Mesenchymal stem cell (in vitro differentiated cells and primary cell): ENCODE measurements at regions not wholly inside any gene's neighbourhood (a gene's known extent, or its start where the extent isn't known, plus 50 kb on each side); places are given as distances from the start of the nearest gene placed in this dataset.

ENCODE experiments used
- DNase-seq: peaks from one replicate; pipeline ENCODE4 v3.0.0-alpha.2; 2013
- H2AFZ ChIP-seq: one replicate; pipeline ENCODE4 v1.6.1; 2013; ENCODE audit warnings: low read depth, mild to moderate bottlenecking, control low read depth, inconsistent platforms, low read length, moderate library complexity
- H2AK5ac ChIP-seq: 2 replicates; pipeline ENCODE4 v1.6.1; 2013; ENCODE audit warnings: low read length, moderate library complexity, mild to moderate bottlenecking, inconsistent platforms; ENCODE audit not compliant: severe bottlenecking
- H2BK120ac ChIP-seq: one replicate; pipeline ENCODE4 v1.6.1; 2013; ENCODE audit warnings: low read depth, mild to moderate bottlenecking, inconsistent platforms, low read length, moderate library complexity
- H2BK12ac ChIP-seq, 2 experiments: one replicate each; pipeline ENCODE4 v1.6.1; 2013; ENCODE audit warnings: inconsistent platforms in 2 of 2, low read length in 2 of 2, mild to moderate bottlenecking in 2 of 2, moderate library complexity in 2 of 2, control low read depth in 1 of 2
- H2BK15ac ChIP-seq: one replicate; pipeline ENCODE4 v1.6.1; 2013; ENCODE audit warnings: mild to moderate bottlenecking, low read depth, inconsistent platforms; ENCODE audit not compliant: poor library complexity, severe bottlenecking
- H2BK5ac ChIP-seq: 2 replicates; pipeline ENCODE4 v1.6.1; 2013; ENCODE audit warnings: low read depth, mild to moderate bottlenecking, low read length, control low read depth, inconsistent platforms; ENCODE audit not compliant: poor library complexity, severe bottlenecking
- H3K14ac ChIP-seq, 2 experiments: one replicate each; pipeline ENCODE4 v1.6.1; 2013; ENCODE audit warnings: inconsistent platforms in 2 of 2, low read length in 2 of 2, control low read depth in 1 of 2, mild to moderate bottlenecking in 1 of 2, moderate library complexity in 1 of 2
- H3K18ac ChIP-seq, 2 experiments: one replicate each; pipeline ENCODE4 v1.6.1; 2013; ENCODE audit warnings: inconsistent platforms in 2 of 2, low read length in 2 of 2, control low read depth in 1 of 2, low read depth in 1 of 2, mild to moderate bottlenecking in 1 of 2
- H3K23ac ChIP-seq, 2 experiments: one replicate each; pipeline ENCODE4 v1.6.1; 2013; ENCODE audit warnings: inconsistent platforms in 2 of 2, low read length in 2 of 2, mild to moderate bottlenecking in 2 of 2, moderate library complexity in 2 of 2, control low read depth in 1 of 2
- H3K27ac ChIP-seq: 2 replicates; pipeline ENCODE4 v1.5.1; 2013; ENCODE audit warnings: mild to moderate bottlenecking, moderate library complexity, low read length, control low read depth, inconsistent platforms; ENCODE audit not compliant: poor library complexity, severe bottlenecking
- H3K27me3 ChIP-seq, 2 experiments: 2 replicates each; pipeline versions ENCODE4 v1.6.1 to v1.7.0; 2013; ENCODE audit warnings: low read length in 2 of 2, mild to moderate bottlenecking in 2 of 2, moderate library complexity in 2 of 2, control low read depth in 1 of 2, inconsistent platforms in 1 of 2; ENCODE audit not compliant: control insufficient read depth in 1 of 2, insufficient read depth in 1 of 2
- H3K36me3 ChIP-seq, 2 experiments: 2 replicates each; pipeline versions ENCODE4 v1.6.1 to v1.7.0; 2013; ENCODE audit warnings: low read length in 2 of 2, control low read depth in 1 of 2, inconsistent platforms in 1 of 2, low read depth in 1 of 2, mild to moderate bottlenecking in 1 of 2; ENCODE audit not compliant: insufficient read depth in 2 of 2, control insufficient read depth in 1 of 2
- H3K4ac ChIP-seq, 2 experiments: one replicate each; pipeline ENCODE4 v1.6.1; 2013; ENCODE audit warnings: inconsistent platforms in 2 of 2, low read length in 2 of 2, mild to moderate bottlenecking in 2 of 2, moderate library complexity in 2 of 2, control low read depth in 1 of 2, low read depth in 1 of 2
- H3K4me1 ChIP-seq: 2 replicates; pipeline ENCODE4 v1.6.1; 2013; ENCODE audit warnings: low read depth, low read length, control low read depth; ENCODE audit not compliant: control insufficient read depth, insufficient read depth
- H3K4me2 ChIP-seq: 2 replicates; pipeline ENCODE4 v1.6.1; 2013; ENCODE audit warnings: low read length, mild to moderate bottlenecking, inconsistent platforms; ENCODE audit not compliant: poor library complexity, severe bottlenecking
- H3K4me3 ChIP-seq, 2 experiments: 2 replicates each; pipeline versions ENCODE4 v1.5.1 to v1.7.0; 2013; ENCODE audit warnings: low read length in 2 of 2, mild to moderate bottlenecking in 2 of 2, control low read depth in 1 of 2, low read depth in 1 of 2; ENCODE audit not compliant: insufficient read depth in 1 of 2
- H3K79me1 ChIP-seq: replicated peaks from 2 replicates; pipeline ENCODE4 v1.6.1; 2013; ENCODE audit warnings: mild to moderate bottlenecking, control low read depth, low read length, inconsistent platforms; ENCODE audit not compliant: poor library complexity, severe bottlenecking
- H3K9ac ChIP-seq: 2 replicates; pipeline ENCODE4 v1.7.0; 2013; ENCODE audit warnings: mild to moderate bottlenecking, low read length, moderate library complexity
- H3K9me3 ChIP-seq: 2 replicates; pipeline ENCODE4 v1.7.0; 2013; ENCODE audit warnings: mild to moderate bottlenecking, low read length; ENCODE audit not compliant: control insufficient read depth
- H4K8ac ChIP-seq: one replicate; pipeline ENCODE4 v1.6.1; 2013; ENCODE audit warnings: inconsistent platforms, mild to moderate bottlenecking, low read length, moderate library complexity
- H4K91ac ChIP-seq: one replicate; pipeline ENCODE4 v1.6.1; 2013; ENCODE audit warnings: mild to moderate bottlenecking, low read length, inconsistent platforms
- WGBS: methylation state at CpG from one replicate; pipeline ENCODE4 v1.1.7; 2013; ENCODE audit warnings: mixed read lengths; 5-methylcytosine and 5-hydroxymethylcytosine counted together

DNA sequence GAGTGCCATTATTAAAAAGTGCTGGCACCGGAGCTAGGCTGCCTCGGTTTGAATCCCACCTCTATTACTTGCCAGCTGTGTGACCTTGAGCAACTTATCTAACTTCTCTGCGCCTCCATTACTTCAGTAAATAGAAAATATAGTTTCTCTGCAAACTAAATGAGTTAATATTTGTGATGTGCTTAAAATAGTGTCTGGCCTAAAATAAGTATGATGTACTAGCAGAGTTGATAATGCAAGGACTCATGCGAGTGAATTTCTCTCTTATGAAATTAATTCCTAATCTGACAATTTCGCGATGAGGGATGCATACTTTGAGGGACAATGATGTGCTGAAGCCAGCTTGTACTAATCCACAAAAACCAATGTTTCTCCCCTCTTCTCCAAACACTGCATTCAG lies 180.8 kb upstream of the NTF3 start:
- H4K91ac ChIP-seq = no peak overlapping the region
- H3K9ac ChIP-seq = no peak overlapping the region
- no peak overlapping the region for H2AFZ ChIP-seq
- H3K4me3 ChIP-seq = no peak overlapping the region
- H3K79me1 ChIP-seq = no peaks in the 10 kb centered on the region
- WGBS = 96% methylated on average over 5 of the region's 6 CpGs
- no peaks in the 10 kb centered on the region for H3K4me1 ChIP-seq
- H2BK5ac ChIP-seq = no peak overlapping the region
- H2BK15ac ChIP-seq = no peak overlapping the region
- H3K4me2 ChIP-seq = no peak overlapping the region
- peaks cover 0 to 18% of the 10 kb centered on the region in 2 experiments for H3K27me3 ChIP-seq
- H2BK12ac ChIP-seq = no peak overlapping the region
- H3K14ac ChIP-seq = no peak overlapping the region
- no peak overlapping the region for H3K4ac ChIP-seq
- H4K8ac ChIP-seq = no peak overlapping the region
- no peaks in the 10 kb centered on the region for H3K36me3 ChIP-seq
- no peak overlapping the region for H3K23ac ChIP-seq
- H2AK5ac ChIP-seq = no peak overlapping the region
- H3K27ac ChIP-seq = no peak overlapping the region
- no peak for DNase-seq
- no peak overlapping the region for H2BK120ac ChIP-seq
- no peaks in the 10 kb centered on the region for H3K9me3 ChIP-seq
- H3K18ac ChIP-seq = no peak overlapping the region

- no peak overlapping the region for H2BK120ac ChIP-seq
- no peak overlapping the region for H4K8ac ChIP-seq
- no peak overlapping the region for H3K4ac ChIP-seq
- H2AK5ac ChIP-seq = no peak overlapping the region
- H3K14ac ChIP-seq = no peak overlapping the region
- no peak overlapping the region for H3K9ac ChIP-seq
- H3K23ac ChIP-seq = no peak overlapping the region
- no peak overlapping the region for H3K4me2 ChIP-seq
- H2AFZ ChIP-seq = no peak overlapping the region
- no peaks in the 10 kb centered on the region for H3K36me3 ChIP-seq
- H3K79me1 ChIP-seq = no peaks in the 10 kb centered on the region
- WGBS = 75% methylated on average over 4 of the region's 6 CpGs
- H2BK5ac ChIP-seq = no peak overlapping the region
- no peak for DNase-seq
- peaks cover 0 to 12% of the 10 kb centered on the region in 2 experiments for H3K27me3 ChIP-seq
- H4K91ac ChIP-seq = no peak overlapping the region
- H3K4me3 ChIP-seq = no peak overlapping the region
- H3K4me1 ChIP-seq = no peaks in the 10 kb centered on the region
- H3K27ac ChIP-seq = no peak overlapping the region
- no peaks in the 10 kb centered on the region for H3K9me3 ChIP-seq
- H3K18ac ChIP-seq = no peak overlapping the region
- no peak overlapping the region for H2BK15ac ChIP-seq
- H2BK12ac ChIP-seq = no peak overlapping the region
These were observed 180.1 kb upstream of the NTF3 start for GRCh38 chr12:5251786-5252185.

DNA sequence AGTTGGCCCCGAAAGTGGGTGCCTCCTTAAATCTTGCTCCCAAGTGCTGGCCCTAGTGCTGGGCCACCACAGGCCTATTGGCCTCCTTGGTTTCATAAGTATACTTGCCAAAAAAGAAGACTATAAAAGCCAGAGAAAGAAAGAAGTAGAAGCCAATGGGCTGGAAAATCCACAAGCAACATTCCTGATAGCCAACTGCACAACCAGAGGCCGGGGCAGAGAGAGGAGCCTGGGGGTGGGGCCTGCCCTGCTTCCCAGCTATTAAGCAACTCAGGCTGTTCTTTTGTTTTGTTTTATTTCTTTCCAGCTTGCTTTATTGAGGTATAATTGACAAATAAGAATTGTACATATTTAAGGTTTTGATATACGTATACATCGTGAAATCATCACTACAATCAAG lies 177.2 kb upstream of the NTF3 start:
- no peak overlapping the region for H2BK5ac ChIP-seq
- no peaks in the 10 kb centered on the region for H3K4me1 ChIP-seq
- H4K8ac ChIP-seq = no peak overlapping the region
- H4K91ac ChIP-seq = no peak overlapping the region
- H3K23ac ChIP-seq = no peak overlapping the region
- no peak overlapping the region for H3K14ac ChIP-seq
- no peaks in the 10 kb centered on the region for H3K79me1 ChIP-seq
- H3K27me3 ChIP-seq = peaks cover 0 to 2% of the 10 kb centered on the region in 2 experiments
- H2BK15ac ChIP-seq = no peak overlapping the region
- no peak overlapping the region for H2BK12ac ChIP-seq
- H3K18ac ChIP-seq = no peak overlapping the region
- no peak overlapping the region for H3K27ac ChIP-seq
- no peak overlapping the region for H2AK5ac ChIP-seq
- H3K9me3 ChIP-seq = no peaks in the 10 kb centered on the region
- 37% methylated on average over 2 of the region's 4 CpGs for WGBS
- no peak overlapping the region for H3K9ac ChIP-seq
- no peak overlapping the region for H3K4me2 ChIP-seq
- no peak overlapping the region for H3K4me3 ChIP-seq
- no peaks in the 10 kb centered on the region for H3K36me3 ChIP-seq
- DNase-seq = no peak
- H3K4ac ChIP-seq = no peak overlapping the region
- H2BK120ac ChIP-seq = no peak overlapping the region
- H2AFZ ChIP-seq = no peak overlapping the region

DNA sequence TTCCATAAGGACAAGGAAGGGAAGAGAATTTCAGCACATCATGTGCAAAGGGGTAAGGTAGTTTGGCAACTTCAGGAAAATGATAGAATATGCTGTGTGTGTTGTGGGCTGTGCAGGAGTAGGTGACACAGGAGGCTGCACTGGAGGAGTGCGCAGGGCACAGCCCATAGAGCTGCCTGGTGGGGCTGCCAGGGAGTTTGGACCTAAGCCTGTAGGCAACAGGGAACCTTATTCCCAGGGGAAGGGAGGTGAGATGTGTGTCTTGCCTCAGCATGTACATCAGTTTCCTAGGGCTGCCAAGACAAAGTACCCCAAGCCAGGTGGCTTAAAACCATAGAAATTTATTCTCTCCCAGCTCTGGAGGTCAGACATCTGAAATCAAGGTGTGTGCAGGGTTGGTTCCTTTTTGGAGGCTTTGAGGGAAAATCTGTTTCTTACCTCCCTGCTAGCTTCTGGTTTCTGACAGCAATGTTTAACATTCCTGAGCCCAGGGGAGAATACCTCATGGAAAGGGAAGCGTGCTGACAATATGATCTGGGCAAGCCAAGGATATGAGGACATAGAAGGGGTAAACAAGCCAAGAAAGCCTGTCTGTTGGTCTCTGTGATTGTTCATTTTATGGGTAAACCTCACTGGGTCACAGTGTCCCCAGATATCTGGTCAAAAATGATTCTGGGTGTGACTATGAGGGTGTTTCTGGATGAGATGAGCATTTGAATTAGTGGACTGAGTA lies 174.0 kb upstream of the NTF3 start:
- H2BK12ac ChIP-seq = no peak overlapping the region
- H3K9ac ChIP-seq = no peak overlapping the region
- no peak overlapping the region for H3K4me3 ChIP-seq
- H3K14ac ChIP-seq = no peak overlapping the region
- no peak overlapping the region for H2AFZ ChIP-seq
- H3K27ac ChIP-seq = no peak overlapping the region
- WGBS = 66% methylated on average over 2 of the region's 2 CpGs
- H3K23ac ChIP-seq = no peak overlapping the region
- no peak overlapping the region for H3K4me2 ChIP-seq
- no peaks in the 10 kb centered on the region for H3K36me3 ChIP-seq
- no peak overlapping the region for H2AK5ac ChIP-seq
- H2BK15ac ChIP-seq = no peak overlapping the region
- H3K18ac ChIP-seq = no peak overlapping the region
- no peak overlapping the region for H2BK120ac ChIP-seq
- no peak for DNase-seq
- no peaks in the 10 kb centered on the region for H3K79me1 ChIP-seq
- no peak overlapping the region for H2BK5ac ChIP-seq
- H3K9me3 ChIP-seq = no peaks in the 10 kb centered on the region
- no peak overlapping the region for H4K91ac ChIP-seq
- H3K4me1 ChIP-seq = no peaks in the 10 kb centered on the region
- H3K27me3 ChIP-seq = no peaks in the 10 kb centered on the region
- no peak overlapping the region for H3K4ac ChIP-seq
- H4K8ac ChIP-seq = no peak overlapping the region
